Caco-2 (cell line): ENCODE measurements at regions not wholly inside any gene's neighbourhood (a gene's known extent, or its start where the extent isn't known, plus 50 kb on each side); places are given as distances from the start of the nearest gene placed in this dataset.
"Not testable (repeated sequence)": the region's sequence is repeated elsewhere in the genome, so short reads cannot be mapped to it uniquely, and the experiment has no call there.

ENCODE experiments used
- BruUV-seq: library from RNA; stranded (reverse); fragments of 400-500 nt; replicated peaks from 2 replicates; lab custom pipeline; 2021; lab: Mats Ljungman, UMichigan
- CTCF ChIA-PET: fragments of 300-600 bp; sonication (Branson Sonifier 250); formaldehyde crosslinking; loops from one replicate; lab custom pipeline; 2022; ENCODE audit warnings: antibody characterized with exemption; lab: Charles Lee
- POLR2A ChIA-PET: fragments of 300-600 bp; sonication (Branson Sonifier 250); formaldehyde crosslinking; loops from one replicate; lab custom pipeline; 2022; ENCODE audit warnings: antibody characterized with exemption; lab: Charles Lee
- DNase-seq, 2 experiments: peaks; one replicate each; pipeline versions ENCODE4 v3.0.0 to v3.0.0-alpha.2; 2020 to 2022
- H3K27me3 ChIP-seq: replicated peaks from 2 replicates; pipeline ENCODE4 v1.6.0; 2011; ENCODE audit warnings: low read length; ENCODE audit not compliant: control insufficient read depth, insufficient read depth
- H3K36me3 ChIP-seq: 2 replicates; pipeline ENCODE4 v1.5.1; 2011; ENCODE audit warnings: low read length; ENCODE audit not compliant: control insufficient read depth, insufficient read depth
- H3K4me1 ChIP-seq: fragments of 250-450 bp; sonication (Bioruptor Pico); 2 replicates; pipeline ENCODE4 v1.5.1; 2020; ENCODE audit warnings: mild to moderate bottlenecking
- H3K4me3 ChIP-seq: 2 replicates; pipeline ENCODE4 v1.5.1; 2011; ENCODE audit warnings: low read depth, mild to moderate bottlenecking, control low read depth, low read length
- H3K9me3 ChIP-seq: fragments of 250-450 bp; sonication (Bioruptor Pico); 2 replicates; pipeline ENCODE4 v1.5.1; 2020; ENCODE audit warnings: mild to moderate bottlenecking, moderate library complexity
- H3K27ac Mint-ChIP-seq: one replicate; pipeline ENCODE4 v1.8.0; 2022; ENCODE audit warnings: mixed read lengths; ENCODE audit not compliant: unreplicated experiment
- H3K27me3 Mint-ChIP-seq: one replicate; pipeline ENCODE4 v1.8.0; 2022; ENCODE audit warnings: mixed read lengths; ENCODE audit not compliant: insufficient read depth, unreplicated experiment
- H3K36me3 Mint-ChIP-seq: one replicate; pipeline ENCODE4 v1.8.0; 2022; ENCODE audit warnings: mild to moderate bottlenecking, mixed read lengths; ENCODE audit not compliant: insufficient read depth, unreplicated experiment
- H3K4me1 Mint-ChIP-seq: one replicate; pipeline ENCODE4 v1.8.0; 2022; ENCODE audit warnings: low read depth, mixed read lengths; ENCODE audit not compliant: unreplicated experiment
- H3K4me3 Mint-ChIP-seq: one replicate; pipeline ENCODE4 v1.8.0; 2022; ENCODE audit warnings: mild to moderate bottlenecking, moderate library complexity, mixed read lengths; ENCODE audit not compliant: unreplicated experiment
- H3K9me3 Mint-ChIP-seq: one replicate; pipeline ENCODE4 v1.8.0; 2022; ENCODE audit warnings: mixed read lengths; ENCODE audit not compliant: unreplicated experiment
- intact Hi-C: fragments of 100-400 bp; cut with micrococcal nuclease; formaldehyde crosslinking; loops from one replicate; pipeline ENCODE4 v1.10.0; 2022; ENCODE audit not compliant: unreplicated experiment
- TF ChIP-seq, protein P1 (sequence below), 2 experiments: fragments of 200-600 bp in 1 of 2; IDR thresholded peaks; 1 replicate in 1 of 2; 2 replicates in 1 of 2; pipeline versions ENCODE4 v1.5.1 to v1.8.0; 2011 to 2022; ENCODE audit warnings: antibody characterized with exemption in 1 of 2, control low read depth in 1 of 2, inconsistent platforms in 1 of 2, low read depth in 1 of 2, low read length in 1 of 2, mild to moderate bottlenecking in 1 of 2, moderate library complexity in 1 of 2; ENCODE audit not compliant: insufficient read depth in 1 of 2, severe bottlenecking in 1 of 2, unreplicated experiment in 1 of 2

DNA sequence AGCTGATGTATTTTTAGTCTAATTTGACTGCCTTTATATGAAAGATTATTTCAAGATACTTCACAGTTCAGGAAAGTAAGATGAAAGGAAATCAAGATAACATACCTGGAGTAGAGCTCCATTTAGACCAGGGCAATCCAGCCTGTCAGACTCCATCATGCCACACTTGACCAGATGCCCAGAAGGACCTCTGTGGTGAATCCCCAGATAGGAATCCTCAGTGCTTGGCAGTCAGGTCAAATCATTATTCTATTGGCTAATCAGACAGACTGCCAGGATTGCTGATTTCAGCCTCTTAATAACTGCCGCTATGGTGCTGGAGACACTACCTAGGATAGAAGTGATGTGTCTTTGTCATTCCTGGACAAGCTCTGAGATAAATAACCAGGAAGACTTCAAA, 404.2 kb downstream of the STK39 start:
- intact Hi-C loops, result no loop called here
- H3K36me3 ChIP-seq, result no peaks in the 10 kb centered on the region
- H3K4me1 ChIP-seq, result no peaks in the 10 kb centered on the region
- ChIA-PET CTCF (no interaction called here), POLR2A (no interaction called here)
- no peak overlapping the region for H3K4me3 ChIP-seq
- no peak overlapping the region for H3K27ac Mint-ChIP-seq
- BruUV-seq, result no TSS peak
- TF ChIP-seq, protein P1, sequence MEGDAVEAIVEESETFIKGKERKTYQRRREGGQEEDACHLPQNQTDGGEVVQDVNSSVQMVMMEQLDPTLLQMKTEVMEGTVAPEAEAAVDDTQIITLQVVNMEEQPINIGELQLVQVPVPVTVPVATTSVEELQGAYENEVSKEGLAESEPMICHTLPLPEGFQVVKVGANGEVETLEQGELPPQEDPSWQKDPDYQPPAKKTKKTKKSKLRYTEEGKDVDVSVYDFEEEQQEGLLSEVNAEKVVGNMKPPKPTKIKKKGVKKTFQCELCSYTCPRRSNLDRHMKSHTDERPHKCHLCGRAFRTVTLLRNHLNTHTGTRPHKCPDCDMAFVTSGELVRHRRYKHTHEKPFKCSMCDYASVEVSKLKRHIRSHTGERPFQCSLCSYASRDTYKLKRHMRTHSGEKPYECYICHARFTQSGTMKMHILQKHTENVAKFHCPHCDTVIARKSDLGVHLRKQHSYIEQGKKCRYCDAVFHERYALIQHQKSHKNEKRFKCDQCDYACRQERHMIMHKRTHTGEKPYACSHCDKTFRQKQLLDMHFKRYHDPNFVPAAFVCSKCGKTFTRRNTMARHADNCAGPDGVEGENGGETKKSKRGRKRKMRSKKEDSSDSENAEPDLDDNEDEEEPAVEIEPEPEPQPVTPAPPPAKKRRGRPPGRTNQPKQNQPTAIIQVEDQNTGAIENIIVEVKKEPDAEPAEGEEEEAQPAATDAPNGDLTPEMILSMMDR (IDR thresholded peaks at IDR 0.05; ENCODE audit: insufficient read depth in 1 of 2, low read depth in 1 of 2, low read length in 1 of 2, severe bottlenecking in 1 of 2, unreplicated experiment in 1 of 2), result no peak
- H3K27me3 Mint-ChIP-seq, result no peaks in the 10 kb centered on the region
- H3K36me3 Mint-ChIP-seq, result no peaks in the 10 kb centered on the region
- no peak for DNase-seq
- H3K9me3 Mint-ChIP-seq, result no peaks in the 10 kb centered on the region
- H3K9me3 ChIP-seq, result no peaks in the 10 kb centered on the region
- no peaks in the 10 kb centered on the region for H3K4me1 Mint-ChIP-seq
- no peaks in the 10 kb centered on the region for H3K27me3 ChIP-seq
- no peak overlapping the region for H3K4me3 Mint-ChIP-seq

DNA sequence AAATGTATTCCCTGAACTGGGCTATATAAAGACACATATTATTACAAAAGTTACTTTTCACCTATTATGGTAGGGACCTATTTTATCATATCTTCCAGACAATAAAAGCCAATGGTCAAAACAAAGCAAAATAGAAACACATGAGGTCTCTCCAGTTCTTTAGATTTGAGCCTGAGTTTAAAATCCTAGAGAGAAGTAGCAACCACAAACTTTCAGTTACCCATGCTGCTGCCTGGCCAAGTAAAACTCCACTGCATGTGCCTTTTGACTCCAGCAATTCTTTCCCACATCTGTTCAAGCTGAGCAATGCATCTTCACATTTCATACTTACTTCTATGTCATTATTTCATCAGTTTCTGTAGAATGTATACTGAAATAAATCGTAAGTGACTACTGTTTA, 405.3 kb downstream of the STK39 start:
- no peaks in the 10 kb centered on the region for H3K27me3 Mint-ChIP-seq
- no peak overlapping the region for H3K4me3 Mint-ChIP-seq
- H3K27ac Mint-ChIP-seq, result no peak overlapping the region
- BruUV-seq, result no TSS peak
- intact Hi-C loops, result no loop called here
- H3K36me3 Mint-ChIP-seq, result no peaks in the 10 kb centered on the region
- DNase-seq, result no peak
- POLR2A ChIA-PET, result no interaction called here
- H3K4me1 ChIP-seq, result no peaks in the 10 kb centered on the region
- no peaks in the 10 kb centered on the region for H3K27me3 ChIP-seq
- CTCF ChIA-PET, result no interaction called here
- no peaks in the 10 kb centered on the region for H3K36me3 ChIP-seq
- no peaks in the 10 kb centered on the region for H3K9me3 ChIP-seq
- H3K4me1 Mint-ChIP-seq, result no peaks in the 10 kb centered on the region
- TF ChIP-seq, protein P1 (IDR thresholded peaks at IDR 0.05; ENCODE audit: insufficient read depth in 1 of 2, low read depth in 1 of 2, low read length in 1 of 2, severe bottlenecking in 1 of 2, unreplicated experiment in 1 of 2), result no peak
- no peaks in the 10 kb centered on the region for H3K9me3 Mint-ChIP-seq
- H3K4me3 ChIP-seq, result no peak overlapping the region

DNA sequence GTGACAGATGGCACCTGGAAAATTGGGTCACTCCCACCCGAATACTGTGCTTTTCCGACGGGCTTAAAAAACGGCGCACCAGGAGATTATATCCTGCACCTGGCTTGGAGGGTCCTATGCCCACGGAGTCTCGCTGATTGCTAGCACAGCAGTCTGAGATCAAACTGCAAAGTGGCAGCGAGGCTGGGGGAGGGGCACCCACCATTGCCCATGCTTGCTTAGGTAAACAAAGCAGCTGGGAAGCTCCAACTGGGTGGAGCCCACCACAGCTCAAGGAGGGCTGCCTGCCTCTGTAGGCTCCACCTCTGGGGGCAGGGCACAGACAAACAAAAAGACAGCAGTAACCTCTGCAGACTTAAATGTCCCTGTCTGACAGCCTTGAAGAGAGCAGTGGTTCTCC, 412.1 kb downstream of the STK39 start:
- H3K4me1 Mint-ChIP-seq, DNase-seq, H3K27me3 Mint-ChIP-seq, H3K9me3 ChIP-seq, H3K27ac Mint-ChIP-seq, H3K9me3 Mint-ChIP-seq, H3K4me3 ChIP-seq, H3K4me1 ChIP-seq, H3K27me3 ChIP-seq, H3K36me3 ChIP-seq, BruUV-seq, H3K36me3 Mint-ChIP-seq, CTCF ChIA-PET, H3K4me3 Mint-ChIP-seq, intact Hi-C loops, POLR2A ChIA-PET: not testable (repeated sequence)

DNA sequence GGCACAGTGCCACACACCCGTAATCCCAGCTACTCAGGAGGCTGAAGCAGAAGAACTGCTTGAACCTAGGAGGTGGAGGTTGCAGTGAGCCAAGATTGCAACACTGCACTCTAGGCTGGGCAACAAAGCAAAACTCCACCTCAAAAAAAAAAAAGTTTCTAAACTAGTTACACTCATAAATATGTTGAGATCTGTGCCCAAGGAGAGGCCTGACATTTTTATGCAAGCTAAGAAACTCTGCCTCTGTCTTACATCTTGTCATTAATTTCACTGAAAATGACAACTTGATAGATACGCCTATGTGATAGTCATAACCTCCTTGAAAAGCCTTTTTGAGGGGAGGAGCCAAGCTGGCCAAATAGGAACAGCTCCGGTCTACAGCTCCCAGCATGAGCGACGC, 412.7 kb downstream of the STK39 start:
- Mint-ChIP-seq H3K4me3 (no peak overlapping the region), H3K4me1 (no peaks in the 10 kb centered on the region), H3K27me3 (peaks cover 6% of the 10 kb centered on the region), H3K36me3 (no peaks in the 10 kb centered on the region), H3K9me3 (no peaks in the 10 kb centered on the region), H3K27ac (no peak overlapping the region)
- intact Hi-C loops, result no loop called here
- no TSS peak for BruUV-seq
- ChIA-PET CTCF (no interaction called here), POLR2A (no interaction called here)
- TF ChIP-seq, protein P1 (IDR thresholded peaks at IDR 0.05; ENCODE audit: insufficient read depth in 1 of 2, low read depth in 1 of 2, low read length in 1 of 2, severe bottlenecking in 1 of 2, unreplicated experiment in 1 of 2), result no peak
- DNase-seq, result no peak
- Histone ChIP-seq H3K27me3 (no peaks in the 10 kb centered on the region), H3K4me1 (no peaks in the 10 kb centered on the region), H3K9me3 (no peaks in the 10 kb centered on the region), H3K36me3 (no peaks in the 10 kb centered on the region), H3K4me3 (no peak overlapping the region)
